Hepatocyte (in vitro differentiated cells): ENCODE measurements at regions not wholly inside any gene's neighbourhood (a gene's known extent, or its start where the extent isn't known, plus 50 kb on each side); places are given as distances from the start of the nearest gene placed in this dataset.

Source experiments
- CTCF ChIP-seq: fragments of 200-600 bp; sonication (generic); IDR thresholded peaks from 2 replicates; pipeline ENCODE4 v1.5.1; 2016; ENCODE audit warnings: antibody characterized with exemption, mild to moderate bottlenecking; ENCODE audit not compliant: poor library complexity
- EZH2 ChIP-seq: fragments of 200-600 bp; sonication (generic); IDR thresholded peaks from 2 replicates; pipeline ENCODE4 v1.6.1; 2016; ENCODE audit warnings: antibody characterized with exemption, mild to moderate bottlenecking, borderline replicate concordance

- no peak for TF ChIP-seq CTCF
- TF ChIP-seq EZH2, result no peak
Measured at GRCh38 chr2:67320861-67321587, 76.1 kb upstream of the ETAA1 start.
